LNCaP clone FGC (cell line): ENCODE measurements at regions not wholly inside any gene's neighbourhood (a gene's known extent, or its start where the extent isn't known, plus 50 kb on each side); places are given as distances from the start of the nearest gene placed in this dataset.

Source experiments
- DNase-seq: peaks from one replicate; pipeline ENCODE4 v3.0.0-alpha.2; 2011; ENCODE audit warnings: low read depth
- H3K4me3 ChIP-seq: 2 replicates; pipeline ENCODE4 v1.5.1; 2011; ENCODE audit warnings: mild to moderate bottlenecking, low read depth, low read length, control low read depth
- CTCF ChIP-seq: IDR thresholded peaks from 2 replicates; pipeline ENCODE4 v1.5.1; 2012; ENCODE audit warnings: mild to moderate bottlenecking; ENCODE audit not compliant: control insufficient read depth, insufficient read depth; ENCODE audit errors: extremely low read depth

- no peak for TF ChIP-seq CTCF
- DNase-seq: no peak
Measured at GRCh38 chr7:84783141-84783778, 403.6 kb downstream of the SEMA3D start.

GRCh38 chr7:84781838-84782237 is 405.0 kb downstream of the SEMA3D start:
- no peak overlapping the region for H3K4me3 ChIP-seq
- DNase-seq: no peak
- TF ChIP-seq CTCF: no peak

More at GRCh38 chr7:84783141-84783778, 403.6 kb downstream of the SEMA3D start:
- H3K4me3 ChIP-seq: no peak overlapping the region

DNA sequence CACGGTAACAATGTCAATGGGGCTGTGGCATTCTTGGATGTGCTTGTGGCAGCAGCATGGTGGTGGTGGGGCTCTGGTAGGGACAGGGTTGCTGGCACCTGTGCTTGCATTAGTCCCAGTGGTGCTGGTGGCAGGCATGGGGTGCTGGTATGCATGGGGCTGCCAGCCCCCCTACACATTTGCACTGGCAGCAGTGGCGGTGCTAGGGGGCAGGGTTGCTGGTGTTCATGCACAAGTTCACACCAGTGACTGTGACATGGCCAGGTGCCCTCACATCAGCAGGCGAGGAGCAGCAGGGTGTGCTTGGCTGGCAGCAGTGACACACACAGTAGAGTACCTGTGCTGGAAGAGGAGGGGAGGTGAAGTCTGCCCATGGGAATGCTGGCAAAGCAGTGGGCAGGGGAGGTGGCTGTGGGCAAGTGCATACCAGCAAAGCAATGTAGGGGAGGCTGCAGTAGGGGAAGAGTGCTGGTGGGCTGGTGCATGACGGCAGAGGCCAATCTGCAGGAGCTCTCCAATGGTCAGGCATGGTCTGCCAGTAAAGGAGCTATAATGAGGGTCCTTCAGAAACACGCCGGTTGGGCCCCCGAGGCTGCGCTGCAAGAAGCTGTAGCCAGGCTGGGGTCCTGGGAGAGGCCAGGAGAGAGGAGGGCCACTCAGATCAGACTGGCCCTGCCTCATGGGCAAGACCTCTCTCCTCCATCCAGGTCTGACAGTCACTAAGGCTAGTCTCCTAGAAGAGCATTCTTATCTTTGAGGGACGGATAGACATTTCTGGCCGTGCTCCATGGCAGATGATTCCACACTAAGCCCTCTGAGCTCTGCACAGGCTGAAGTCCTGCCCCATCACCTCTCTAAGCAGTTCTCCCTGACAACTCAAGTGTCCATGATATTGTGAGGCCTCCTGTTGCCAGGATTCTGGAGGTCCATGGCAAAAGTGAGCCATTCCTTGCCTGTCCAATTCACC is 406.4 kb downstream of the SEMA3D start:
- DNase-seq: no peak
- TF ChIP-seq CTCF: no peak

GRCh38 chr7:84757761-84758160 is 429.1 kb downstream of the SEMA3D start:
- no peak for TF ChIP-seq CTCF
- DNase-seq: no peak
- H3K4me3 ChIP-seq: no peak overlapping the region

More for the DNA sequence above, 406.4 kb downstream of the SEMA3D start:
- H3K4me3 ChIP-seq: no peak overlapping the region

DNA sequence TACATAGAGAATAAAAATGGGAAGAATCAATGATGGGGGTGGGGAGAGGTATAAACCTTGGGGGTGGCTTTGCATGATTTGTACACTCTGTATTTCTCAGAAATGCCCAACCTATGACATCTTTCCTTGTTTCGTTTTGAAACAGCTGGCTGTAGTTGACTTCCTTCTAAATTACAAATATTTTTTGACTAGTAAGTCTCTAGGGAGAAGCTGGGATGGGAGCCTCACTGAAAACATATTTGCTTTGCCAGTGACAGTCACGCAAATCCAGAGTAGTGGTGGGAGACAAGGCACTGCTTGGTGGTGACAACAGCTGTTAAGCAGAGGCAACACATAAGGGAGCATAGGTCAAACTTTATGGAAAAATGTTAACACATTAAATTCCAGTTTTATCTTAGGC is 440.5 kb downstream of the SEMA3D start:
- no peak overlapping the region for H3K4me3 ChIP-seq
- TF ChIP-seq CTCF: no peak
- no peak for DNase-seq

DNA sequence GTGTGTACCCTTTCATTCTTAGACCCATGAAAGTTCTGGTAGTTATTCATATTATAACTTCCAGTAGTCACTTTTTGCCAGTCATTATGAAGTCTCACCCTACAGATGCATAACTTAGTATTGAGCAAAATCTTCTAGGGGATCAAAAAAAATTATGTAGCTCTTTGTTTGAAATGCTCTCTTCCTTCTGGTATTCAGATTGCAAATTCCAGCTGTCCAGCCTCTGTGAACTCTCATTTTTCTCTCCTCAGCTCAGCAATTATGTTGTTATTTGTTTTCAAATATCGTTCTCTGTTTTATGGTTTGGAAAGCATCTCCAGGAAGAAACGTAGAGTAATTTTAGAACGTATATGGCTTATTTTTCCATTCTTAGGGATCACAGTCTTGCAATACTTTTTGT is 442.5 kb downstream of the SEMA3D start:
- no peak for TF ChIP-seq CTCF
- H3K4me3 ChIP-seq: no peak overlapping the region
- no peak for DNase-seq
